Peyer's patch (tissue), 4 donors: ENCODE measurements at regions not wholly inside any gene's neighbourhood (a gene's known extent, or its start where the extent isn't known, plus 50 kb on each side); places are given as distances from the start of the nearest gene placed in this dataset.

Experiments
- CTCF ChIP-seq, 6 experiments: fragments of 450-650 bp in 4 of 6; fragments of 200-600 bp in 2 of 6; sonication (generic) in 1 of 6; IDR thresholded peaks; one replicate each; pipeline ENCODE4 v1.5.1; 2017 to 2019; ENCODE audit warnings: antibody characterized with exemption in 6 of 6, mild to moderate bottlenecking in 3 of 6, moderate library complexity in 1 of 6
- POLR2A ChIP-seq, 2 donors: fragments of 450-650 bp; IDR thresholded peaks; one replicate each; pipeline ENCODE4 v1.5.1; 2017; ENCODE audit warnings: antibody characterized with exemption in 2 of 2, mild to moderate bottlenecking in 2 of 2, moderate library complexity in 2 of 2

DNA sequence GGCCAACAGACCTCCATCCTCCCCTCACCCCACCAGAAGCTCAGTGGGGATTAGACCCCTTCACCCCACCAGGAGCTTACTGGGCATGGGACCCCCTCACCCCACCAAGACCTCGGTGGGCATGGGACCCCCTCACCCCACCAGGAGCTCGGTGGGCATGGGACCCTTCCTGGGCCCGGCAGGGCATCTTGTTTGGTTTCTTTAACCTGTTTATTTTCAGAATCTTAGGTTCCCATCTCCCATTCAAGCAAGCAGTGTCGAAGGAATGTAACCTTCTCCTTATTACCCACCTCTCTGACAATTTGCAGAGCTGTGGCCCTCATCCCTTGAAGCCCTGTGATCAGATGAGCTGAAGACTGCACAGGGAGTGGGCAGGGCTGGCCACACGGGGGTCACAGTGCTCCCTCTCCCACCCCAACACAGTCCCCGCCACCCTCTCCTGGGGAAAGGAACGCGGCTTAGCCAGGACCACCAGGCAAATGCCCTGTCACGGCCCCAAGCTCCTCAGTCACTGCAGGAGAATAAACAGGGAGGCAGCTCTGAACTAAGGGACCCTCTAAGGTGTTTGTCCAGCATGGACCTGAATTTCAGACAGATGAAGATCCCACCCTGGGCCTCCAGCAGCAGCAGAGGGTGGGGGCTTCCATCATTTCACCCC is 330.0 kb downstream of the NPHP4 start:
- no peak for TF ChIP-seq CTCF (IDR thresholded peaks at IDR 0.05)
- no peak for TF ChIP-seq POLR2A (IDR thresholded peaks at IDR 0.05)
